HG03575 (cell line): ENCODE measurements at regions not wholly inside any gene's neighbourhood (a gene's known extent, or its start where the extent isn't known, plus 50 kb on each side); places are given as distances from the start of the nearest gene placed in this dataset.

ENCODE experiments used
- ATAC-seq: cut with Tn5 transposase; IDR thresholded peaks from one replicate; pipeline ENCODE4 v1.9.1; 2021; ENCODE audit not compliant: unreplicated experiment, insufficient number of reproducible peaks, low FRiP score; ENCODE audit errors: extremely low read depth

DNA sequence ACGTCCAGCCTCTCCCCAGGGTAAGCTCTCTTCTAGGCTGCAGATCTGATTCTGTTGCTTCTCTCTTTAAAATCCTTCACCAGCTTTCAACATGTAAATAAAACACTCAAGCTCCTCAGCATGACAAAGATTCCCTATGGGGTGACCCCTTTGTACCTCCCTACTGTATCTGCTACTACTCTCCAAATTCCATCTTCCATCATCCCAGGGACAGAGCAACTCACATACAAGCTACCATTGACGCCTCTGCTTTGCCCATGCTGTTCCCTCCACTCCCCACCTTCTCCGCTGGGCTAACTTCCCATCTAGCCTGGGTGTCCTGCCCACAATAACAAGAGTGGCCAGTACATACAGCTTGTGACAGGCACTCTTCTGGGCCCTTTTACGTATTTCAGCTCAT lies 207.5 kb upstream of the ZBED5 start:
- no peak for ATAC-seq

DNA sequence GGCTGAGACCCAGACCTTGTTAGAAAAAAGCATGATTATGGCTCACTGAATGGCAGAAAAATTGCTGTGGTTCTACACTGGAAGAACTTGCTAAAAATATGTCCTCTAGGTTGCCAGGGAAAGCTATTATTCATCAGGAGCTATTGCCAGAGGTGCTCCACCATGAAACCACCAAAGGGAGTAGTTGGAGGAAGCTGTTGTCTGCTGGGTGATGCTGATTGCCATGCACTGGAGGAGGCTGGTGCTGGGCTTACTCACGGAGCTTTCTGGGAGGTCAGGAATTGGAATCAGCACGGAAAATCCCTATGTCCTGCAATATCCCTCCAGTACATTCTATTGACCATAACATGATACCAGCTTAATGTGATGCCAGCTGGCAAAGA lies 199.6 kb upstream of the ZBED5 start:
- ATAC-seq: no peak

DNA sequence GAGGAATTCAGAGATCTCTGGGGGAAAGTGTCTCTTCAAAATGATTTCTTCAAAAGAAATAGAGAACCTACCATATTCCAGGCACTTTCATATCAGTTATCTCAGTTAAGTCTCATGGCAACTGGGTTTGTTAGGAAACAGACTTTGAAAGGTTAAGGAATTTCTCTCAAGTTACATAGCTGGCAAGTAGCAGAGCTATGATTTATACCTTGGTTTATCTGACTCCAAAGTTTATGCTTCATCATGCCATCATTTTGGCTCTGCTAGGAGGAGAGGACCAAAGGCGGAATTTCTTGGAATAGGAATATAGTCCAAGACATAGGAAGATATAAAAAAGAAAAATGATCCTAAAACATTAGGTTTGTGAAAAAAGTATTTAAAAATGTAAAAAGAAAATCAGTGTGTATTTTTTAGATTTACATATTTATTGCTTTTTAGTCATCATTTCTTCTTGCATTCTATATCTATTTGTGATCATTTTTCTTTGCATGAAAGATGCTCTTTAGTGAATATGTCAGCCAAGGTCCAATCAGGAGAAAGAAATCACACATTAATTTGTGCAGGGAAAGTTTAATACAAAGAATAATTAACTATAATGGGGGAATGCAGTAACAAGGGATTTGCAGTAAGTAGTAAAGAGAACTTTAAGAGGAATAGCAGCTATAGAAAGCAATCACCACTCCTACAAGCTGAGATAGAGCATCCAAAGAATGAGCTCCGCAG lies 199.1 kb upstream of the ZBED5 start:
- ATAC-seq: no peak

DNA sequence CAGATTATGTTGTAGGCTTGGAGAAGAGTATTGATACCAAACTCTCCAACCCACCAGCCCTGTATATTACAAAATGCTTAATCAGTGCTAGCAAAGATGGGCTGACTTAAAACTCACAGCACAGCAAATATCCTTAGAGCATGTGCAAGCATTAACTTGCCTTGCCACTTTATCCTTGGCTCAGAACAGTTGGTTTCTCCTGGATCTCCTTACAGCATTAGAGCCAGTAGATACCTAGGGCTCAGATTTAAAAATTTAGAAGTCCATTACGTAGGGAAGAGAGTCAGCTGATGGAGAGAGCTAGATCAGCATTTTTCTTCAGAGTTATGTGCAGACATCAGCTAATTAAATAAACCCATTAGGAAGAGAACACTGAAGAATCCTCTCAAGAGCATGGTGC lies 198.5 kb upstream of the ZBED5 start:
- no peak for ATAC-seq

DNA sequence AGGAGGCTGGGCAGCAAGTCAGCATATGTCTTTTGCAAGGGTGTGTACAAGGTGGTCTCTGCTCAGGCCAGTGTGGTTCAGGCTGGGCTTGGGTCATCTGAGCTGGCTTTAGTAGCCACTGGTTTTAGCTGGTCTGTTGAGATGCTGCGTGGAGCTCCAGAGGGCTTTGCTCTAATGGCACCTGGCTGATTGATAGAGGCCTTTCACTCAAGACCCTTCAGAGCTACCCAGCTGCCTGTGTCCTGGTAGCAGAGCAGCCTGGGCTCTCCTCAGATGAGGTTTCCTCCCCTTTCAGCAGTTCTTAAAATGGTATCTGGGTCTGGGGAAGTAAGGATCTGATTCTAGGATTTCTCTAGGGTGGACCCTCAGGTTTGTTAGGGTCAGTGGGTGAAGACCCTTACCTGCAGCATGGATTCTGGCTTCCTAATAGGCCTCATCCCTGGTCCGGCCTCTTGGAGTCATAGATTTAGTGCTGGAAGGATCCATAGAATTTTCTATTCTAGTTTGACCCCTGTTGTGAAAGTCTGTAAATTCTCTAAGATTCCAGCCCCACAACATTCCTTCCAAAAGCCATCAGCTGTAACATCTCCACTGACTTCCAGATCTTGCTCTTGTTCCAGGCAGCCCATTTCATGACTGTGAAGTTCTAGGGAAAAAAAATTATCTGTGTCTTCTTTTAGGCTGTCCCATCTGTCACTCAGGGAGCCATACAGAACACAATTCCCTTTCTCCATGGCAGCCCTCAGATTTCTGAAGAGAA lies 190.2 kb upstream of the ZBED5 start:
- no peak for ATAC-seq

DNA sequence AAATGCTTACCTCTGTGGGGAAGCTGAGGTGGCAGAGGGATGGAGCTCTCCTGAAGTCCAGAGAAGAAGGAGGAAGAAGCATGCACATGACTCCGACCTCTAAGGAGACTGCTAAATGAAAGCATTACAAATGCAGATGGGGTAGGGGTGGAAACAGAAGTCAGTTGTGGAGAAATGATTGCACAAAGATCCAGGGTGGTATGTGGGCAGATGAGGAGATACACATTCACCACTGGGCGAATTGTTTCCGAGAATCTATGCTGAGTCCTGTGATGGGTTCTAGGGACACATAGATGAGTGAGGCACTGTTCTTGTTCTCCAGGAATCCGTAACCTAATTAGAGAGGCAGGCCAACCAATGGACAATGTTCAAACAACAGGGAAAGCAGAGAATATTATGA lies 188.9 kb upstream of the ZBED5 start:
- no peak for ATAC-seq

DNA sequence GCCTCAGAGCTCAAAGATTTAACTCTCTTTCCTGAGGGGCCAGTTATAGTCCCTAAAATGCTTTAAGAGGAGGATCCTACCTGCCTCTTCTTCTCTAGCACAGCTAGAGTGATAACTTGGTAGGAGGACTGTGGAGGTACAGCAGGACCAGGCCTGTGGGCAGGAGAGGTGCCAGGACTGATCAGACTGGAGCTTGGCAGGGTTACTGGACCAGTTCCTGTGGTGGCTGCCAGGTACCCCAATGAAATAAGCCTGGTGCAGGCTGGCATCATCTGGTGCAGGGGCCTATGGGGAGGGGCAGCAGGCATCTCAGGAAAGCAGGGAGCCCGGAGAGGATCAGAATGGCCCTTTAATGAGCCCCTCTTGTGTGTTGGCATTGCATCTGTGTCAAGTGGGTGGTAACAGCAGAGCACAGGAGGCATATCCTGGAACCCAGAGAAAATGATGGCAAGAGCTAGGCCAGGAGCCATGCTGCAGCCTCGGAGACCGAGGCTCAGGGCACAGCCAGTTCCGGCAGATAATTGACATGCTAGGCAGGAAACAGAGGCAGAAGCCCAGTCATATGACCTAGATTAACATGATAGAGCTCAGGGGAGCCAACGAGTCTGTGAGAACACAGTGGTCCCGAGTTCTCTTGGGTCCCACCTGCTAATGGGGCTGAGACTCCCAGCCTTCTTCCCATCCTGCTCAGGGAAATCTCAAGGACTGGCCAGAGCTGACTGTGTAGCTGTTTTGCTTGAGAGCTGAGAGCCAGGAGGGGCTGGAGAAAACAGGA lies 187.5 kb upstream of the ZBED5 start:
- ATAC-seq: no peak

DNA sequence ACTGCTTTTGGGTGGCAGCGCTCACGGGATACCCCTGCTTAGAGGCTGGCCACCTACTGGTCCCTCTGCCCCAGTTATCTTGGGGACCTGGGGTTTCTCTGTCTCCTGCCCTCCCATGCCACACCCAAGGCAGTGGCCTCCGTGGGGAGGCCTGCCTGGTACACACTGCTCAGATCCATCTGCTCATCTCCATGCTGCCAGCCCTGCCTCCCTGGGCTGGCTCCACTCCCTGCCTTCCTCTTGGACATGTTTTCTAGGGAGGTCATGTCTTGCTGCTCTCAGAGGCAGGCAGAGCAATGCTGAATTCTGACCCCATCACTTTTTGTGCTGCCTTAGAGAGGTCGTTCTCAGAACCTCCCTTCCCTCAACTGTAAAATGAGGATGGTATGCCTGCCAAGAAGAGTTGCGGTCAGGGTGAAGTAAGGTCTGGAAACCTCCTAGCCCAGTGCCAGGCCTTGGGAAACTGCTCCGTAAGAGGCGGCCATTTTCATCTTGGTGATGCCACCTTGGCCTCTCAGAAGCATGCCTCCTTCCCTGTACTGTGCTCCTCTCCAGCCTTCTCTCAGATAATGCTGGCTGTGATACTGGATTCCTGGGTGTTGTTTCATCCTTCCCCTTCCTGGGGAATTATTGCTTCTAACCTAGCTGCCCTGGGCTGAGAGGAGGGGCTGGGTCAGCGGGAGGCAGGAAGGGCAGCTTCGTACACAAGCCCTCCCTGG lies 186.4 kb upstream of the ZBED5 start:
- ATAC-seq: no peak

DNA sequence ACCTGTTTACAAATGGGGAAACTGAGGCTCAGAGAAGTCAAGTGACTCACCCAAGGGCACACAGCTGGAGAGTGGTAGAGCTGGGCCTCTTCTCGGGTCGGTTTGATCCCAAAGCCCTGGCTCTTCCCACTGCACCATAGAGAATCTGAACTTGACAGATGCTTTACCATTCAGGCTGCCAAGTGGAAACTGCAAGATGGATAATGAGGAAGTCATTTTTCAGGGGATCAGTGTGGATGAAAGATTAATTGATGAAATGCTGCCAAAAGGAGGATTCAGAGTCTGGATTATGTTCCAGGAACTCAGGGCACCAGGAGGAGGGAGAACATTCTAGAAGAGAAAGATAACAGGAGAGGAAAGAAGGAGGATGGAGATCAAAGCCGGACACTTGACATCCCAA lies 185.9 kb upstream of the ZBED5 start:
- ATAC-seq: no peak

DNA sequence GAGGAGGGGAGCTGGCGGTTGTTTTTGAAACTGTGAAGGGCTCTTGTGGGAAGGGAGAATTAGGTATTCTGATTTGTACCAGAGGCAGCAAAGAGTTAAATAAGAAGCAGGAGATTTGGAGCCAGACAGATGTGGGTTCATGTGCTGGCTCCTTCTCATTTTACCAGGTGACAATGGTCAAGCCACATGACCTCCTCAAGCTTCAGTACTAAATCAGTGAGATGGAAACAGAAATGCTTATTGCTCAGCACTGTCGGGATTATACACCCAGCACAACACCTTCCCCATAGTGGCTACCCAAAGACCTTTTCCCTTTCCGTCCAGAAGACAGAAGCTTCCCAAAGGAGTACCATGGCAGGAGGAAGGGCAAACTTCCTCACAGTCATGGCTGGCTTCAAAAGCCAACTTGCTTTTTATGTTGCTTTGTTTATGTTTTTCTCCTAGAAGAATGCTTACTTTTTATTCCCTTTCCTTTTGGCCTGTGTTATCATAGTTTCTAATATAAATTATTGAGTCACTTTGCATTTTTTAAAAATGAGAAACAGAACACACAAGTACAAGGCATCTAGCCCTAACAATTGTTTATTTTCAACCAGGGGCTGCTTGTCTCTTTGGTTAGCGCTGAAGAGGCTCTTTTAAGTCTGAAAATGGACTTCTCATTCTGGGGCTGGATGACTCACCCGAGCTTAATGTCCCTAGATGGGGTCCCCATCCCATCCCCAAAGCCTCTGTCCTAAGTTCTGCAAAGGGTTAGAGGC lies 181.5 kb upstream of the ZBED5 start:
- no peak for ATAC-seq

DNA sequence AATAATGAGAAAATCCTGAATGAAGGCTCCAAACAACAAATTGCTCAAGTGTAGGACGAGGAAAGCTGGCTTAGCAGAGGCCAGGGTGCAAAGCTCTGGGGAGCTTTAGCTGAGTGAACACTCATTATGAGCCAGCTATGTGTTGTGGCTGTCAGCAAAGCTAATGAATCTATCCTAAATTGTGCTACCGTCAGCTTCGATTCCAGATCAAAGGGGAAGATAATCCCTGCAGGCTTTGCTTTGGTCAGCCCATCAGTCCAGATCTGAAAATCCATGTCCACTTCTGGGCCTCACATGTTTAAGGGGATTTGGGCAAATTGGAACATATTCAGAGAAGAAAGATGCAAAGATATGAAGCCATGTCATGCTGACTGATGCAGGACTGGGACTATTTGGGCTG lies 180.9 kb upstream of the ZBED5 start:
- ATAC-seq: no peak

DNA sequence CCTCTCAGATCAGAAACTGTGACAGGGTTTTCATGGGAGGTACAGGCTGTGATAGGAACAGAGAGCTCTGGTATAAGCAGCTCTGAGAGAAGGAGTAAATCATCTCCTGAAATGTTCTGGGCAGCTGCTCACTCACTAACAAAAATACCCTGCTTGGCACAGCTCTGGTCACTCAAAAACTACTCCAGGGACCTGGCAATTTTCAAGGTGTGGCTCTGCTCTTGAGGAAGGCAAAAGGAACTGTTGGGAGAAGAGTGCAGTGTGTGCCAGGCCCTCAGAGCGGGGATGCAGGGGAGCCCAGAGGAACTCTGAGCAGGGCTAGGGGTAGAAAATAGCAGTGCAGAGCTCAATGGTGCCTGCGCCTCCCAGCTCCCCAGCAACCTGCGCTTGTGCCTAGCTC lies 180.5 kb upstream of the ZBED5 start:
- ATAC-seq: no peak

DNA sequence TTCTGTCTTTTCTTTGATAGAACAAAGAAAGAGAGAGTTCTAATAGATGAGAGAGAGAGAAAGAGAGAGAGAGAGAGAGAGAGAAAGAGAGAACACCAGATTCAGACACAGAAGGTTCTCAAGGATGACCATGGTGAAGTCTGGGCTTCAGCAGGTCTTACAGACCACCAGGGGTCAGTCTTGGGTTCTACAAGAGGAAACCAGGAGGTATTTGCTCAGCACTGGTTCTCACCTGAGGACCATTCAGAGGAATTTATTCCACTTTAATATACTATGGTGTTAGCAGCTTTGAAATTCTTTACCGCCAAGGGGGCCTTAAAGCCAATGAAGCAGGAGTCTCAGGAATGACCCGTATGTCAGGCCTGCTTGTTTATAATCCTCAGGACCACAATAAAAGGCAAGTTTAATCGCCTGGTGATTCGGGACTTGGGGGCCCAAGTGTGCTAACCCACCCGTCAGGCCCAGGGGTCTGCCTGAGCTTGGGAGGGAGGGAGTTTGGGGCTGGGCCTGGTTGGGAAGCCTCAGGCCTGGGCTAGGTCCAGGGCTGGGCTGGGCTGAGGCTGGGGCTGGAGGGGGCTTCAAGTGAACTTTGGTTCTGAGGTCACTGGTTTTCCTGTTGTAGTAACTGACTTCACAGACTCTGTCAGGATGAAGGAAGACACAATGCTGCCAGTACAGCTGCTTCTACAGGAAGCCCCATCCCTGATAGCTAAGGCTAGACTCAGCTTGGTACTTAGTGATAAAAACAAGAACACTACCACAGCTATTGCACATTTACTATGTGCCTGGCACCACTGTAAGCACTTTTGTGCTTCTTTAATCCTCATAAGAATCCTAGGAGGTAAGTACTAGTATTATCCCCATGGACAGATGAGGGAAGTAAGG lies 179.2 kb upstream of the ZBED5 start:
- no peak for ATAC-seq

DNA sequence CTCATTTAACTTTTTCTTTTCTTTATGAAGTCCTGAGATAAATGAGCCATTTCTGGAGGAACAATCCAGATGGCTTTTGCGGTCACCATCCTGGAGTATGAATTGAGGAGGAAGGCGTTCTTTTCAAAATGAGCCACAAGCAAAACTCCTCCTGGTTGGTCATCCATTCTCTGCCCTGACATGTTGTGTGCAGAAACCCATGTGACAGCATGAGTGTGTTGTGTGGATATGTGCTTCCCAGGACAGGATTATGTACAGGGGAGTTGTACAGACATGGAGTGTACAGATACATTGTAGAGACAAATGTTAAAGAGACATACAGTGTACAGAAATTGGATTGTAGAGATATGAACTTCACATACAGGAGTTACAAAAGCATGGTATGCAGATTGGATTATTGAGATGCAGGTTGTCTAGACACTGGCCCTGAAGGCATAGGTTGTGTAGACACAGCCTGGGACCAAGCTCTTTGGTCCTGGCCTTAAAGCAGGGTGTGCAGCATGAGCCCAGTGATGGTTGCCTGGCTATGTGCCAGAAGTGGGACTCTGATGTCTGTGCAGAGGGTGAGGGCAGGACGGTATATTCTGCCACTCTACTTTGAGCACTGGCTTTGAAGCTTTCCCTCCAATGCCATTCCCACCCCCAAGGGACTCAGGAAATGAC lies 178.5 kb upstream of the ZBED5 start:
- no peak for ATAC-seq

DNA sequence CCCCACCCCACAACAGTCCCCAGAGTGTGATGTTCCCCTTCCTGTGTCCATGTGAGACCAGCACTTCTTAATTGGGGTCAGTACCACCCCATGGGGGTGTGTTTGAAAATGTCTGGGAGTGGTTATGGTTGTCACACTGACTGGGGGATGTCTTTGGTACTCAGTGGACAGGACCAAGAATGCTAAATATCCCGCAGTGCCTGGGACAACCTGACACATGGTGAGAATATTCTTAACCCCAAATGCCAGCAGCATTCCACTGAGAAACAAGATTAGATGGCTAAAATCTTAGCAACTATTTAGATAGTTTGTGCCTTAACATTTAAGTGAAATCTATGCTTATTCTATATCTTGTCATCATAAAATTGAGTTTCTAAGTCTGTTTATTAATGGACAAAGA lies 177.5 kb upstream of the ZBED5 start:
- no peak for ATAC-seq

DNA sequence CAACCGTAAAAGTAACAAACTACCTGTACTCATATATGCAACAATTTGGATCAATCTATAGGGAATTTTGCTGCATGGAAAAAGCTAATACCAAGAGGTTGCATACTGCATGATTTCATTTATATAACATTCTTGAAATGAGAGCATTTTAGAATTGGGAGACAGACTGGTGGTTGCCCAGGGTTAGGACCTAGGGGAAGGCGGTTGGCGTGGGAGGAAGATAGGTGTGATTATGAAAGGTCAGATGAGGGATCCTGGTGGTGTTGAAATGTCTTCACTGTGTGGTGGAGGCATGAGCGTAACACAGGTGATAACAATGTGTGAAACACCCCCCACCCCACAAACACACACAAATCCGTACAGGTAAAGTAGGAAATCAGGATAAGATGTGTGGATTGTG lies 176.6 kb upstream of the ZBED5 start:
- ATAC-seq: no peak

DNA sequence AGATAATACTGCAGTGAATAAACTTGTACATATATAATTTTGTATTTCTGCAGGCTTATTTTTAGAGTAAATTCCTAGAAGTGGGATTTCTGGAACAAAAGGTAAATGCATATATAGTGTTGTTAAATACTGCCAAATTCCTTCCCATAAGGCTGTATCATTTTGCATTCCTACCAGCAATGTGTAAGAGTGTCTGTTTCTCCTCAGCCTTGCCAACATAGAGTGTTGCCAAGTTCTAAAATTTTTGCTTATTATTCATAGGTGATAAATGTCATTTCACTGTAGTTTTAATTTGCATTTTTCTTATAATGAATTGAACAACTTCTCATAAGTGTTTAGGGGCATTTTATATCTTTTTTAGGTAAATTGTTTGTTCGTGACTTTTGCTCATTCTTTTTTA lies 174.2 kb upstream of the ZBED5 start:
- ATAC-seq: no peak
